ENCODE measurements at regions not wholly inside any gene's neighbourhood (a gene's known extent, or its start where the extent isn't known, plus 50 kb on each side); places are given as distances from the start of the nearest gene placed in this dataset.

- DNase-seq (ENCODE audit: extremely low read depth in 1 of 4, low spot score in 3 of 4), result no peak
- FAIRE-seq, result no peak
- H3K4me1 ChIP-seq (replicated peaks in 1 of 2; ENCODE audit: control insufficient read depth in 2 of 2, insufficient read depth in 2 of 2, low read length in 2 of 2), result no peaks in the 10 kb centered on the region; a peak in 1 of 5 replicates
- no peaks in the 10 kb centered on the region for H4K20me1 ChIP-seq (replicated peaks; ENCODE audit: control insufficient read depth, insufficient read depth, low read length)
- H3K27ac ChIP-seq (ENCODE audit: extremely low read depth, low read depth, low read length), result no peak overlapping the region
- H3K9me1 ChIP-seq (ENCODE audit: control insufficient read depth, insufficient read depth, low read length), result no peaks in the 10 kb centered on the region
- intact Hi-C loops (cut with micrococcal nuclease) (no loop called here), in situ Hi-C loops (cut with MboI) (no loop called here)
- H3K9me3 ChIP-seq (replicated peaks; ENCODE audit: control insufficient read depth, insufficient read depth, low read depth, low read length), result no peaks in the 10 kb centered on the region
- no peak overlapping the region for H3K9ac ChIP-seq (ENCODE audit: insufficient read depth in 1 of 2, low read depth in 2 of 2, low read length in 2 of 2)
- ChIA-PET CTCF (ENCODE audit: low intra/inter-chr PET ratio) (no interaction called here), POLR2A (no interaction called here)
- H3K36me3 ChIP-seq (ENCODE audit: control insufficient read depth, insufficient read depth, low read length), result no peaks in the 10 kb centered on the region
- WGBS (ENCODE audit: insufficient coverage, low coverage, missing lambda C conversion rate), result 0% methylated on average over 5 of the region's 5 CpGs
- H3K79me2 ChIP-seq (ENCODE audit: control insufficient read depth, insufficient read depth, low read length), result no peaks in the 10 kb centered on the region
- no TSS peak for BruUV-seq (replicated peaks)
- no peak overlapping the region for H2AFZ ChIP-seq (ENCODE audit: low read depth, low read length)
- no peak for ATAC-seq
- TF ChIP-seq ZFX (CRISPR knock-in tag; IDR thresholded peaks at IDR 0.05), result no peak
- TF ChIP-seq ZNF41 (CRISPR knock-in tag; conservative IDR thresholded peaks at IDR 0.05), result no peak
- TF ChIP-seq OTX1 (CRISPR knock-in tag; IDR thresholded peaks at IDR 0.05), result no peak
- no peak for TF ChIP-seq PCBP2 (IDR thresholded peaks at IDR 0.05; ENCODE audit: low read depth, low read length, poor library complexity, severe bottlenecking)
- TF ChIP-seq ZNF324 (CRISPR knock-in tag; IDR thresholded peaks at IDR 0.05), result no peak
- no peak for TF ChIP-seq ZNF133 (CRISPR knock-in tag; IDR thresholded peaks at IDR 0.05)
- TF ChIP-seq FOXP4 (CRISPR knock-in tag; IDR thresholded peaks at IDR 0.05; ENCODE audit: borderline replicate concordance), result no peak
- no peak for TF ChIP-seq UBTF (IDR thresholded peaks at IDR 0.05; ENCODE audit: borderline replicate concordance in 1 of 2, low read depth in 2 of 2, low read length in 2 of 2)
- no peak for TF ChIP-seq GTF3C2 (IDR thresholded peaks at IDR 0.05; ENCODE audit: borderline replicate concordance, extremely low read depth, insufficient read length)
- no peak for TF ChIP-seq MYBL2 (IDR thresholded peaks at IDR 0.05; ENCODE audit: low read depth)
- TF ChIP-seq MYBL2 (CRISPR knock-in tag; IDR thresholded peaks at IDR 0.05; ENCODE audit: borderline replicate concordance), result no peak
- TF ChIP-seq NR0B1 (IDR thresholded peaks at IDR 0.05; ENCODE audit: partially characterized antibody), result no peak
- TF ChIP-seq ZSCAN29 (IDR thresholded peaks at IDR 0.05), result no peak
- TF ChIP-seq ERF (CRISPR knock-in tag; IDR thresholded peaks at IDR 0.05), result no peak
- TF ChIP-seq CBX1 (IDR thresholded peaks at IDR 0.05; ENCODE audit: low read depth), result no peak
- no peak overlapping the region for H3K4me2 ChIP-seq (ENCODE audit: insufficient read depth, low read length)
- H3K4me3 ChIP-seq, result no peak overlapping the region
- H3K27me3 ChIP-seq (ENCODE audit: control insufficient read depth in 2 of 2, insufficient read depth in 2 of 2, low read length in 2 of 2), result no peaks in the 10 kb centered on the region; a peak in 1 of 5 replicates
These were observed 124.6 kb upstream of the TAF11L2 start for GRCh38 chr5:17373406-17373805.

Data from K562 (cell line).